NCI-H345 treated with DMSO at 0.1 percent for 48 hours (cell line): ENCODE measurements at regions not wholly inside any gene's neighbourhood (a gene's known extent, or its start where the extent isn't known, plus 50 kb on each side); places are given as distances from the start of the nearest gene placed in this dataset.
"Not testable (repeated sequence)": the region's sequence is repeated elsewhere in the genome, so short reads cannot be mapped to it uniquely, and the experiment has no call there.

Experiments used
- DNase-seq: peaks from one replicate; lab custom pipeline; 2025; ENCODE audit not compliant: unreplicated experiment; lab: John Stamatoyannopoulos, UW

- no peak for DNase-seq
These were observed 150.0 kb upstream of the AHI1 start for GRCh38 chr6:135647521-135647920.

DNA sequence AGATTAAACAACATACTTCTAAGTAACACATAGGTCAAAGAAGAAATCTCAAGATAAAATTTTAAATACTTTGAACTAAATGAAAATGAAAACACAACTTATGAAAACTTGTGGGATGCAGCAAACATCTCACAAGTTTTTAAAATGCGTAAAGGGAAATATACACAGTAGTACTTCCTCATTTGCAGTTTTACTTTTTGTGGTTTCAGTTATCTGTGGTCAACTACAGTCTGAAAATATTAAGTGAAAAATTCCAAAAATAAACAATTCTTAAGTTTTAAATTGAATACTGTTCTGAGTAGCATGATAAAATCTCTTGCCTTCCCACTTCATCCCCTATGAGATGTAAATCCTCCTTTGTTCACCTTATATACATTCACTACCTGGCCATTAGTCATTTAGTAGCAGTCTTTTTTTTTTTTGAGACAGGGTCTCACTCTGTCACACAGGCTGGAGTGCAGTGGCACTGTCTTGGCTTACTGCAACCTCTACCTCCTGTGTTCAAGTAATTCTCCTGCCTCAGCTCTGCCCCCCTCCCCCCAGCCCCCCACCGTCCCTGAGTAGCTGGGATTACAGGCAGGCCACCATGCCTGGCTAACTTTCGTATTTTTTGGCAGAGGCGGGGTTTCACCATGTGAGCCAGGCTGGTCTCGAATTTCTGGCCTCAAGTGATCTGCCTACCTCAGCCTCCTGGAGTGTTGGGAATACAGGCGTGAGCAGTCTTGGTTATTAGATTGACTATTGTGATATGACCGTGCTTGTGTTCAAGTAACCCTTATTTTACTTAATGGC lies 154.6 kb upstream of the AHI1 start:
- no peak for DNase-seq

DNA sequence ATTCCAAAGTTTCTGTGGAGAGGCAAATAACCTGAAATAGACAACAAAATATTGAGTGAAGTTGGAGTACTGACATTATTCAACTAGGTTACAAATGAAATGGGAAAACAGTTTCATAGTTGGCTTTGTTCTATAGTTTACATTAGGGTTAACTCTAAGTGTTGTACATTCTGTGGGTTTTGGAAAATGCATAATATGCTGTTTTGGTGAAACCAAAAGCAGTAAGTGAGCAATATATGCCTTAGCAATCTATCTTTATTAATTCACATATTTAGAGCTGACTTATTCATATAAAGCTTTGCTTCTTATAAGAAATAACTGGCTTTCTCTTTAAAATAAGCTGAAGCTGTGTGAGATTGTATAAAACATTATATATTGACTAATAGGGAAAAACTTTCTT lies 157.5 kb upstream of the AHI1 start:
- no peak for DNase-seq

GRCh38 chr6:135657207-135657606 lies 159.7 kb upstream of the AHI1 start:
- DNase-seq = peak; percentile 89

GRCh38 chr6:135658481-135658880 lies 160.9 kb upstream of the AHI1 start:
- DNase-seq = no peak

DNA sequence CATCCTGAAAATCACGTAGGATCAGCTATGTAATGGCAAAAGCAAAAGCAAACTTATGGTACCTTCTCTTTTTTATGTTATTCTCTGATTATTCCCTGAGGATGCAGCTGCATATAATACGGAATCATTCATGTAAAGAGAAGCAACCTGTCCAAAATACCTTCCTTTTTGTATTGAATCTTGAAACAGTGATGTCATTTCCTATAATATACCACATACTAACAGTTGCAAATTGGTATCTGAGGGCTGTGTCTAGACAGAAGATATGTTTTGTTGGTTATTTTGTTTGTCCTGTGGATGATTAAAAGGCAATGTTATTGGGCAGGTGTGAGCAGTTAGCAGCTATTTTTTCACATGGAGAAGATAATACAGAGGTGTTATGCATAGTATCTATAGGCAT lies 161.4 kb upstream of the AHI1 start:
- DNase-seq = no peak

DNA sequence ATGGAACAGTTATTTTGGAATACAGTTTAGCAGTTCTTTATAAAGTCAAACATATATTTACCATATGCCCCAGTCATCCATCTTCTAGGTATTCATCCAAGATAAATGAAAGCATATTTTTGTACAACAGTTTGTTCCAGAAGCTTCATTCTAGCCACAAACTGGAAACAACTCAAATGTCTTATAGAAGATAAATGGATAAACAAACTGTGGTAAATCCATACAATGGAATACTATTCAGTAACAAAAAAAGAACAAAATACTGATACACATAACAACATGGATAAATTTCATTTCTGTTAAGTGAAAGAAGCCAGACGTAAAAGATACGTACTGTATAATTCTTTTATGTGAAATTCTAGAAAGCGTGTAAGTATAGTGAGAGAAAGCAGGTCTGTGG lies 167.0 kb upstream of the AHI1 start:
- no peak for DNase-seq

DNA sequence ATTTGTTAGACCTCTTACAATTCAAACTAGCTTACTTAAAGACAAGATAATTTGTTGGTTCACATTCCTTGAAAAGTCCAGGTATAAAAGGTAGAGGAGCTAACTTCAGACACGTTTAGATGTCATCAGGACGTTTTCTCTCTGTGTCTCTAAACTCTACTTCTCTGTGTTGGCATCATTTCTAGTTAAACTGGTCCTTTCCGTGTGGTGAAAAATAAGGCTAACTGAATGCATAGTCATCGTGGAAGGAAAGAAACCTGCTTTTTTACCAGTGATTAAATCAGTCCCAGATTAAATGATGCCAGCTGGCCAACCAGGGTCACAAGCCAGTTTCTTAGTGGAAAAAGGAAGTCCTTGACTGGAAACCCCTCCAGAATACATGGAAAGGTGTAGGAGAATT lies 168.4 kb upstream of the AHI1 start:
- DNase-seq = no peak

DNA sequence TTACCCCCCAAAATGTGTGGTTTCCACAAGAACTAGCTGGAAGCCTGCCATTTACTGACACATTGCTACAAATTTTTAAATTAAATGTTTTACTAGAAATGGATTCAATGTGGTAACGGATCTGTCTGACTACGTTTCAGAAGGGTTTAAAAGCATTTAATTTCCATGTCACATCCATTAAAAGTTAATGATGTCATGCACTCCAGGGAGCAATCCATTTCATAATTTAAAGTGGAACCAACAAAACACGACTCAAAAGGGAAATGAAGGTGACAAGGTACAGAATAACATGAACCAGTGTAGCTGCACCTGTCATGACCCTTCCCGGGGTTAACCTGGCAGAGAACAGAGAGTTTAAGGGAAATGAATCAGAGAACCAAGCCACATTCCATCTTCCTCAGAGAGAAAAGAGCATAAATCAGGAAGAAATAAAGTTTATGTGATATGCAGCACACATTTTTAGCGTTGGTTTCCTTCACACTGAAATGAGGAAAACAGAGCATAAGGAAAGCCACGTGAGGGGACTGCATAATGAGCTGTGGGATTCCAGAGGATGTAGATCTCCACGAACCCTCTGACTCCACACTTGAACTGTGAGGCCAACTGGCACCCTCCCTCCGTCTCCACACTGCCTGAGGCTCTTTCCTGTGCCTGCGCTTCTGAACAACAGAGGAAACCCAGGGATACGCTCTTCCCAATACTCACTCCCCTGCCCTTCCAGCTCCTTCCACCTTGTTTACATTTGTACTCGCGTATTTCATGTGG lies 170.3 kb upstream of the AHI1 start:
- DNase-seq = peak; percentile 46

GRCh38 chr6:135672256-135672655 lies 174.7 kb upstream of the AHI1 start:
- DNase-seq = no peak

DNA sequence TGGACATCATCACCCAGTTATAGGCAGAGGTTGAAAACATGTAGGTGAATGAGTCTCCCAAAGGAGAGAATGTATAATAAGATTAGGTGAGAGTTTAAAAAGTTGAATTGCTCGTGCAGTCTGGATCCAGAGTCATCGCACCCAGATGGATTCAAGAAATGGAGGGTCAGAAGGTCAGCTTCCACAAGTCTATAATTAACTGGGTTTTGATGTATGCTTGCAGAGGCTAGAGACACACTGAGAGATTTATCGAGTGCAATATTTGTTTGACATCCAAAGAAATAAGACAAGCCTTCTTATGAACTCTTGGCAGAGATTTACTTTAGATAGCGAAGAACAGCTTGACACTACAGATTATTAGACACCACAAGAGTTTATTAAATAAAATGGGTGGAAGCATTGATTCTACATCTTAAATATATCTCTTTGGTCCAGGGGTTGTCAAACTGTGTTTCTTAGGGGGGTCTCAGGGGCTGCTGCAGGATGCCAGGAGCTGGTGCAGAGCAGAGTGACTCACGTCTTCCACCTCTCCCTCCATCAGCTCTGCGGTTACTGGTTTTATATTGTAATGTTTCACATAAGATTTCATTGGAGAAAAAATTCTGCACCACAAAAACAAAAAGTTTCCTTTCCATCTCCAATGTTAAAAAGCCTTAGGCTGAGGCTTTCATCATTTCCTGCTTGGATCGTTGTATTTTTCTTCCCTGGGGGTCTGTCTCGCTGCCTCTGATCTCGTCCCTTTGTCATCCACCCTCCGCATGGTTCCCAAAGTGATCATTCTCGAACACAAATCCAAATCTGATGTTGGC lies 176.2 kb upstream of the AHI1 start:
- DNase-seq = no peak

DNA sequence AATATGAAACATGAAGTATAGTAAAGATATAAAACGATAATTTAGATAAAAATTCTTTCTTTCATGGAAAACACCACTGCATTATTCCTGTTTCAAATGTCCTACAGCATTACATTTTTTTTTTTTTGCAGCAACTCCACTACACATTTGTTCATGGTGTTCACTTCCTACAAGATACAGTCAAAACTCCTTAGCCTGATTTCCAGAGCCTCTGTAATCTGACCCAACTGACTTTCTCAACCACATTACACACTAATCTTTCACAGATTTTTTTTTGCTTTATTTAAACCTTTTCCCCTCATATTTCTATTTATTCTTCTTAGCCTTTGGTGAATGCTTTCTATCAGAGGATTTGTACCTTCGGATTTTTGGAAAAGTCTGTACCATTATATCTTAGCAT lies 176.5 kb upstream of the PDE7B start:
- DNase-seq = no peak

DNA sequence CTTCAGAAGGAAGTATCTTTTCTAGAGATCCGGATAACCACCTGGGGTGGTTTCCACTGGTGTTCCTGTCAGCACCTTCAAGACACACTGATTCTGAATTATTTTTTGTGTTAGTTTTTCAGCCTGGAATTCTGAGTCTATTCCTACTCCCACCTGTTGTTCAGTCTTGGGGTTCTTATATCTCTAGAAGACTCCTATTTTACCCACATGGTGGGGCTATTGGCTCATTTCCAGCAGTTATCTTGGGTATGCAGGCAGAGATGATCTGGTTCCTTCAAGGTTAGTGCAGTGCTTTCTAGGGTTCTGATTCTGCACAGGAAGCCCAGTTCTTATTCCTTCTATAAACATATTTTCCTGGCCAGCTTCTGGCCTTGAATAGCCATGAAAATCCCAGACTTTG lies 175.6 kb upstream of the PDE7B start:
- DNase-seq = peak; percentile 59

DNA sequence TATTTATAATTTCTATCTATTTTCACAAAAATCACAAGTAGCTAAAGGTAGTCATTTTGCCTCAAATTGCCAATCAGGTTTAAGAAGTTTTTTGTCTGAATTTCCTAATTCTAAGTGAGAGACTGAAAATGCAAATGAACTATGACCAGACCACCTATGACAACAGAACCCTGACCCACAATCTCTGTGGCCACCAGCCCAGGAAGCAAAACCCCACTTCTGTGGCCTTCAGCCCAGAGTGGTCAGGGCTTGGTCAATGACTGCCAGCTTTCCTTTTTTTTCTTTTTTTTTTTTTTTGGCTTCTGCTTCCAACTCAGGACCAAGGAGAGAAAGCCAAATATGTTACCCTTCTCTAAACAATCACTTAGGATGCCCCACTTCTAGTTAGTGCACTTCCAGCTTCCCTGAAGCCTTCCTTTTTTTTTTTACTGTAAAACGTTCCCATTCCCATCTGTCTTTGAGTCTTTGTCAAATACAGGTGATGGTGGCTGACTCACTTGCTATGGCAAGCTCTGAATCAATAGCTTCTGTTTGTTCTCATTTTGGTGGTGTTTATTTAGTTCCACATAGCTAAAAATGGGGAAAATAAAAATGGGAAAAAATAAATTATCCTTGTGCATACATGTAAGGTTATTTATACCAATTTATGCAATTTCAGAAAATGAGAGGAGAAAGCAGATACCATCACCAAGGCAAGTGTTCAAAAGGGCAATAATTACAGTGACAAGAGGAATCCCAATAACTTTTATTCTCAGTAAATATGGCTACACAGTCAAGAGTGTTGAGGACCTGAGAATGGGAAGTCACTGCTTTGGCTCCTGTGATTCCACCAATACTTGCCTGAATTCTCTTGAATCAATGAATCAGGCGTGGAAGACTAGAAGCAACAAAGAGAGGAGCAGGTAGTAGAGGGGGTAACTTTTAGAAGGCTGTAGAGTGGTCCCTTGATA lies 170.3 kb upstream of the PDE7B start:
- peak; percentile 31 for DNase-seq

DNA sequence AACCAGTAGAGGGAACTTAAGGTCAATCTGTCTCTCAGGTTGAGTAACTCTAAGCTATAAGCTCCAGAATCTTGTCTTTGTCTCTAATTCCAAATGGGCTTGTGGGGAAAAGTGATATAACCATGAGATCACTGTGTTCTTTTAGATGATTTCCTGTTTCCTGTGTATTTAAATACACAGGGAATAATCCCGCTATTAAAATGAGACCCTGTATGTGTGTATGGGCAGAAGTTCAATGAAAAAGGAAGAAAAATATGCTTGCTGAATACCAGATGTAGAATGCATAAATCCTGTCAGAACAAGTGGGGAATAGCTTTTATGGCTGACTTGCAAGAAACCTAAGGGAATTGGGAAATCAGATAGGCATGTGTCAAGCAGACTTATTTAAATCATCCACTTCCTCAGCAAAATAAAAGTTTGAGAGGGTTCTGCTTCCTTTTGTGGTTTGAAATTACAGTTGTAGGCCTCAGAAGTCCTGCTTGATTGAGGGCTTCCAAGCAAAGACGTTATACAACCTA lies 164.7 kb upstream of the PDE7B start:
- no peak for DNase-seq

DNA sequence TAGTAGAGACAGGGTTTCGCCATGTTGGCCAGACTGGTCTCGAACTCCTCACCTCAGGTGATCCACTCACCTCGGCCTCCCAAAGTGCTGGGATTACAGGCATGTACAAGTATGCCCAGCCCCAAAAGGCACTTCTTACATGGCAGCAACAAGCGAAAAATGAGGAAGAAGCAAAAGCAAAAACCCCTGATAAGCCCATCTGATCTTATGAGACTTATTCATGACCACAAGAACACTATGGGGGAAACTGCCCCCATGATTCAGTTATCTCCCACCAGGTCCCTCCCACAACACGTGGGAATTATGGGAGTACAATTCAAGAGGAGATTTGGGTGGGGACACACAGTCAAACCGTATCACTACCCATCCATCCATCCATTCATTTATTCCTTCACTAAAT lies 163.0 kb upstream of the PDE7B start:
- DNase-seq = not testable (repeated sequence)

- DNase-seq = no peak
These were observed 159.1 kb upstream of the PDE7B start for GRCh38 chr6:135692426-135692825.

GRCh38 chr6:135693811-135694370 lies 157.6 kb upstream of the PDE7B start:
- DNase-seq = no peak

DNA sequence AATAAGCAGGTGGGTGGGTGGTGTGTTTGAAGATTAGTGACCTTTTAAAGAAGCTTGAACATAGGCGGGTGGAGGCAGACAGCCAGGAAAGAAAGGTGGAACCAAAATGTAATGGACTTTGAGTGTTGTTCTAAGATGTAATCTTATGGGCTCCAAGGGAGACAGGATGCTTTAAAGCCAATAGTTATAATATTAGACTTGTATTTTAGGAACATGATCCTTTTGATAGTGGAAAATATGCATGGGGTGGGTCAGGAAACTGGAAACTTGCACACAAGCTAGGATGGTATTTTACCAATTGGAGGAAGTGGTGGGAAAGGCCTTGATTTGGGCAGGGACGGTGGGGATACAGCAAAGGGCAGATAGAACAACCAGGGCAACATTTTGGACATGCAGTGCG lies 151.8 kb upstream of the PDE7B start:
- no peak for DNase-seq

GRCh38 chr6:135701426-135701825 lies 150.1 kb upstream of the PDE7B start:
- DNase-seq = no peak
